ENCODE measurements at regions not wholly inside any gene's neighbourhood (a gene's known extent, or its start where the extent isn't known, plus 50 kb on each side); places are given as distances from the start of the nearest gene placed in this dataset.

DNA sequence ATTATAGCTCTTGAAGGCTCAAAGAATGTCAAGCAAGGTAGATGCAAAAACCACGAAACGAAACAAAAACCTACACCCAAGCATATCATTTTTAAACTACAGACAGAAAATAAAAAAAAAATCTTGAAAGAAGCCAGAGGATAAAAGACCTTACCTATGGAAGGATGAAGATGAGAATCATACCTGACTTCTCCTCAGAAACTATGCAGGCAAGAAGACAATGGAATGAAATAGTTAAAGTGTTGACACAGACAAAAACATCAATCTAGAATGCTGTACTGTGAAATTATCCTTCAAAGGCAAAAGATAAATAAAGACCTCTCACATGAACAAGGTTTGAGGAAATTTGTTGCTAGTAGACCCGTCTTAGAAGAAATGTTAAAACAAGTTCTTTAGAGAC lies 372.0 kb downstream of the ZIC4 start:
- TF ChIP-seq, protein P1, sequence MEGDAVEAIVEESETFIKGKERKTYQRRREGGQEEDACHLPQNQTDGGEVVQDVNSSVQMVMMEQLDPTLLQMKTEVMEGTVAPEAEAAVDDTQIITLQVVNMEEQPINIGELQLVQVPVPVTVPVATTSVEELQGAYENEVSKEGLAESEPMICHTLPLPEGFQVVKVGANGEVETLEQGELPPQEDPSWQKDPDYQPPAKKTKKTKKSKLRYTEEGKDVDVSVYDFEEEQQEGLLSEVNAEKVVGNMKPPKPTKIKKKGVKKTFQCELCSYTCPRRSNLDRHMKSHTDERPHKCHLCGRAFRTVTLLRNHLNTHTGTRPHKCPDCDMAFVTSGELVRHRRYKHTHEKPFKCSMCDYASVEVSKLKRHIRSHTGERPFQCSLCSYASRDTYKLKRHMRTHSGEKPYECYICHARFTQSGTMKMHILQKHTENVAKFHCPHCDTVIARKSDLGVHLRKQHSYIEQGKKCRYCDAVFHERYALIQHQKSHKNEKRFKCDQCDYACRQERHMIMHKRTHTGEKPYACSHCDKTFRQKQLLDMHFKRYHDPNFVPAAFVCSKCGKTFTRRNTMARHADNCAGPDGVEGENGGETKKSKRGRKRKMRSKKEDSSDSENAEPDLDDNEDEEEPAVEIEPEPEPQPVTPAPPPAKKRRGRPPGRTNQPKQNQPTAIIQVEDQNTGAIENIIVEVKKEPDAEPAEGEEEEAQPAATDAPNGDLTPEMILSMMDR (IDR thresholded peaks at IDR 0.05), result no peak
- TF ChIP-seq, protein P2, sequence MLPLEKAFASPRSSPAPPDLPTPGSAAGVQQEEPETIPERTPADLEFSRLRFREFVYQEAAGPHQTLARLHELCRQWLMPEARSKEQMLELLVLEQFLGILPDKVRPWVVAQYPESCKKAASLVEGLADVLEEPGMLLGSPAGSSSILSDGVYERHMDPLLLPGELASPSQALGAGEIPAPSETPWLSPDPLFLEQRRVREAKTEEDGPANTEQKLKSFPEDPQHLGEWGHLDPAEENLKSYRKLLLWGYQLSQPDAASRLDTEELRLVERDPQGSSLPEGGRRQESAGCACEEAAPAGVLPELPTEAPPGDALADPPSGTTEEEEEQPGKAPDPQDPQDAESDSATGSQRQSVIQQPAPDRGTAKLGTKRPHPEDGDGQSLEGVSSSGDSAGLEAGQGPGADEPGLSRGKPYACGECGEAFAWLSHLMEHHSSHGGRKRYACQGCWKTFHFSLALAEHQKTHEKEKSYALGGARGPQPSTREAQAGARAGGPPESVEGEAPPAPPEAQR (CRISPR knock-in tag; IDR thresholded peaks at IDR 0.05), result no peak
- no peak for TF ChIP-seq SMAD4 (CRISPR knock-in tag; IDR thresholded peaks at IDR 0.05)
- no peak for TF ChIP-seq ZNF263 (CRISPR knock-in tag; IDR thresholded peaks at IDR 0.05; ENCODE audit: low read depth)
- TF ChIP-seq NFYB (CRISPR knock-in tag; conservative IDR thresholded peaks at IDR 0.05; ENCODE audit: low read depth), result no peak

Measured in WTC11 (cell line).